ENCODE measurements at regions not wholly inside any gene's neighbourhood (a gene's known extent, or its start where the extent isn't known, plus 50 kb on each side); places are given as distances from the start of the nearest gene placed in this dataset.

GRCh38 chr13:91115776-91116175 lies 231.7 kb upstream of the MIR17HG start:
- ATAC-seq, result no peak
- no peak for DNase-seq (ENCODE audit: low spot score)

- DNase-seq (ENCODE audit: low spot score) (no peak), ATAC-seq (no peak)
These were observed 230.1 kb upstream of the MIR17HG start for GRCh38 chr13:91117351-91117750.

DNA sequence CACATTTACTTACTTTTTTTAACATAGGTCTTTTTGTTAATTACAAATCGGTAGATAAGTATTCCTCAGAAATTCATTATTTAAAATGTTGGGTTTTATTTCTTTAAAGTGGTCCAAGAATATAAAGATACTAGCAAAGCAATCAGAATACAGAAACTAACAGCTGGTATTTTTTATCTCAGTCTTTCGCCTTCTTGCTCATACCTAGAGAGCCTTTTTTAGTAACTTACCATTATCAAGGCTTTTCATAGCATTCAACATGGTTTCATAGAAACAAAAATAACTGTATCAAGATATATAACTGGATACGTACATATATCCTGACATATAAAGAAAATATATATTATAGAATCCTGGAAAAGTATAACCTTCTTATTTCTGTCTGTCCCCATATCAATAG lies 227.8 kb upstream of the MIR17HG start:
- ATAC-seq, result no peak
- no peak for DNase-seq (ENCODE audit: low spot score)

GRCh38 chr13:91122766-91123165 lies 224.7 kb upstream of the MIR17HG start:
- ATAC-seq (no peak), DNase-seq (ENCODE audit: low spot score) (no peak)

DNA sequence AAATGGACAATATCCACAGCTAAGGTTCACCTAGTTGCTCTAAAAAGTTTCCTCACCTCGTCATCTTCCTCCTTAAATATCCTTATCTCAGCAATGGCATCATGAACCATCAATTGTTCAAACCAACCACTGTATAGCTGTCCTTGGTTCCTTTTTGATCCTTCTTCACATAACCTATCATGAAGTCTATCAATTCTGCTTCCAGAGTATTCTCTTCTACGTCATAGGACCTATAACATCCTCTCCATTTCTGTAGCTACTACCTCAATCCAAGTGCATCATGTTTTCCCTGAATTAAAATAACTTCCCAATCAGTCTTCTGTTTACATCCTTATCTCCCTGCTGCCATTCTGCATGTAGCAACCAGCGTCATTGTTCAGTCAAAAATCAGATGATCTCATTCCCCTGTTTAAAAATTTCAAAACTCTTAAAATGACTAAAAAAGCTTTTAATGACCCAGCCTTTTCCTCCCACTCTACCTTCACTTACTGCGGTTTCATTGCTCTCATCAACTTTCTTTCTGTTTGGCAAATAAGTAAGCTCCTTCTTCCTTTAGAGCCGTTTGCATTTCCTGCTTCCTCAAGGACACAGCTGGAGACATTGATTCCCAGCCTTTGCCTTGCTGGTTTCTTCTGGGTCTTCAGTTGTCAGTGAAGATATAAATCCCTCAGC lies 223.9 kb upstream of the MIR17HG start:
- DNase-seq (ENCODE audit: low spot score), result no peak
- ATAC-seq, result no peak

GRCh38 chr13:91126806-91127205 lies 220.7 kb upstream of the MIR17HG start:
- ATAC-seq, result no peak
- DNase-seq (ENCODE audit: low spot score), result no peak

DNA sequence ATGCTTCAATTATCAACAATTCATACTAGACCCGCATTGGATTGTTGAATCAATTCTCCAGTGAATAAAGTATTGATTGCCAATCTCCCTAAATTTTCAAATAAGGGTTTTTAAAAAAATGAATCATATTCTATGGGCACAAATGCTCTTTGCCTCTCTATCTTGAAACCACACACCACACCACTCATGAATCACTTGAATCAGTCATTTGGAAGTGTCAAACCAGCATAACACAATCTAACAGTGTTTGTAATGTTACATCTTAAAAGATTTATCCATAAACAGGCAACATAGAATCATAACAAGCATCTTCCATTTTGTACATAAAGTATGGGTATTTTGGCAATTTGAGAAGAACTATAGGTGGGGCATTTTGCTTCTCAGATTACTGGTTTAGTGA lies 219.5 kb upstream of the MIR17HG start:
- DNase-seq (ENCODE audit: low spot score) (no peak), ATAC-seq (no peak)

DNA sequence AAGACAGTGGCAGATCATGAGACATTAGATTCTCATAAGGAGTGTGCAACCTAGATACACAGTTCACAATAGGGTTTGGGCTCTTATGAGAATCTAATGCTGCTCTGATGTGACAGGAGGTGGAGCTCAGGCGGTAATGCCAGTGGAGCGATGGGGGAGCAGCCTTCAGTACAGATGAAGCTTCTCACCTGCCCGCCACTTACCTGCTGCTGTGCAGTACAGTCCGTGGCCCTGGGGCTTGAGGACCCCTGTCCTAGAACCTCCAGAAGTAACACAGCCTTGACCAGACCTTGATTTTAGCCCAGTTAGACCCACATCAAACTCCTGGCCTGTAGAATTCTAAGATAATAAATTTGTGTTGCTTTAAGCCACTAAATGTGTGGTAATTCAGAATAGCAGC lies 215.1 kb upstream of the MIR17HG start:
- DNase-seq (ENCODE audit: low spot score) (no peak), ATAC-seq (no peak)

DNA sequence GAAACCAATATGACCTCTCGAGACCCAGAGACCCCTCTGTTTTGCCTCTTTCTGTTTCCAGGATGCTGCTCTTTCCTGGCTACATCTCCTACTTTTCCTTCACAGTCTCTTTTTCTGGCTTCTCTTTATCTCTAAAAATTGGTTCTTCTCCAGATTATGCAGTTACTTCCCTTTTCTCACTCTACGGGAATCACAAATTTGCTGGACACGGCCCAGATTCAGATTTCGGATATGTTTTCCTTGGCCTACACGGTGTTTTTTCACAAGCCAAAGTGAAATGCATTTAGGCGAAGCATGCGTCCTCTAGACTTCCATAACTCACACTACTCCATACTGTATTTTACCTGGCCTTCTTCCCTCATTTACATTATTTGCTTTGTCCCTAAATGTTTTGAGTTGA lies 214.7 kb upstream of the MIR17HG start:
- DNase-seq (ENCODE audit: low spot score) (no peak), ATAC-seq (no peak)

- ATAC-seq (peak; percentile 93), DNase-seq (ENCODE audit: low spot score) (peak; percentile 48)
These were observed 213.3 kb upstream of the MIR17HG start for GRCh38 chr13:91133941-91134802.

DNA sequence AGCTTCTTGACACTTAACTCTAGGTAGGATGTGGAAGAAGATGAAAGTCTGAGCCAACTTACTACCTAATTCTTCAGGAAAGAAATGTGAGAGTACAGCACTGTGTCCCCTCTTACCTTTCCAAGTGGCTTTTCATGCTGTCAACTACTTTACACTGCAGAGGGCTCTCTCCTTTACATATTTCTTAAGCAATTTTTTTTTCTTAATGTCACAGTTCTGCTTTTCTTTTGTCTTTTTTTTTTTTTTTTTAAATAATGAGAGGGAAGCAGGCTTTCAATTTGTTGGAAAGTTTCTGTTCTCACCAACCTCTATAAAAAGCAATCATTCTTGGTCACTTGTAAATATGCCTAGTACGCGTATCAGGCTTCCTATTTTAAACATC lies 212.7 kb upstream of the MIR17HG start:
- DNase-seq (ENCODE audit: low spot score) (no peak), ATAC-seq (no peak)

GRCh38 chr13:91135376-91135775 lies 212.1 kb upstream of the MIR17HG start:
- no peak for ATAC-seq
- DNase-seq (ENCODE audit: low spot score), result no peak

GRCh38 chr13:91135968-91136367 lies 211.5 kb upstream of the MIR17HG start:
- ATAC-seq (no peak), DNase-seq (ENCODE audit: low spot score) (no peak)

DNA sequence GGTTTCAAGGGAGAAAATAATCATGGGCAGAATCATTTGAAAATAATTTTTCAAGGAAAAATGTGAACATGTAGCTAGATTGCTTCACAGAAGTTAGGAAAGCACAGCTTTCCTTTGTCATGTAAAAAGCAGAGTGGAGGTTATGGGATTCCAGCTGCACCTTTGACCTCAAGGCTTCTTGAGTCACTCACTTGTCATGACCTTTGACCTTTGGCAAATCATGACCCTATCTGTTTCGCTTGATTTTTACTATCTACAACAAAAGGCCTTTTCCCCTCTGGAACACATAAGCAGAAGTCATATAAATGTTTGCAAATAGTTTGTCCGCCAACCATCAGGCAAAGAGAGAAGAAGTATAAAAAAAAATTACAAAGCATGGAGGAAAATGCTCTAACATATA lies 210.7 kb upstream of the MIR17HG start:
- ATAC-seq (no peak), DNase-seq (ENCODE audit: low spot score) (no peak)

DNA sequence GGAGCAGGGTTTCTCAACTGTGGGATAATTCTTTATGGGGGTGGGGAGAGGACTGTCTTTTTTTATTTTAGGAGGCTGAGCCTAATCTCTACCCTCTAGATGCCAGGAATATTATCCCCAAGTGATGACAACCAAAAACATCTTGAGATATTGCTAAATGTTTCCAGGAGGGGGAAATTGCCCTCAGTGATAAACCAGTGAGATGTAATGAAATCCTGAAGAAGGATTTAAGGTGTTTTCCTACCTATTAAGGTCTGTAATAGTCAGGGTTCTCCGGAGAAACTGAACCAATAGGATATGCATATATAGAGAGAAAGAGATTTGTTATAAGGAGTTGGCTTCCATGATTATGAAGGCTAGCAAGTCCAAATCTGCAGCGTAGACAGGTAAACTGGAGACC lies 208.3 kb upstream of the MIR17HG start:
- DNase-seq (ENCODE audit: low spot score), result no peak
- ATAC-seq, result no peak

DNA sequence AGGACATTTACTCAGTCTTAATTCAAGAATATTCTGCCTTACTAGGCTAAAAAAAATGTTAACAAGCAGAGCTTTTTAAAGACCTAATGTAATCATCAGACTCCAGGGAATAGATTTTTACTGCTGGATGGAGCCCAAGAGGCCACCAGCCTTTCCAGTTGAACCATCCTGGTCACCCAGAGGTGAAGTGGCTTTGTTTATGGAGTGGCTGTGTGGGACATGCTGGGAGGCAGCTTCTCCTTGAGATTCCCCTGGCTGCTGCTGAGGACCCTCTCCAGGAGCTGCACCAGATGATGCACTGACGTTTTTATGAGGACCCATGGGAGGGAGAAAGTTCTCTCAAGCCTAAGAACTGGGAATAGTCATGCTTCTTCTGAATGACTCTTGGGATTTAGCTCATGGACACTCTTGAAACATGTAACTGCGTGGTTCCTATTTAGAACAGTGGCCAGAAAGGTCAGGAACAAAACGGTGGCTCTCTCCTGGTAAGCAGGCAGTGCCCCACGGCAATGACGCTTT lies 205.9 kb upstream of the MIR17HG start:
- DNase-seq (ENCODE audit: low spot score) (no peak), ATAC-seq (no peak)

DNA sequence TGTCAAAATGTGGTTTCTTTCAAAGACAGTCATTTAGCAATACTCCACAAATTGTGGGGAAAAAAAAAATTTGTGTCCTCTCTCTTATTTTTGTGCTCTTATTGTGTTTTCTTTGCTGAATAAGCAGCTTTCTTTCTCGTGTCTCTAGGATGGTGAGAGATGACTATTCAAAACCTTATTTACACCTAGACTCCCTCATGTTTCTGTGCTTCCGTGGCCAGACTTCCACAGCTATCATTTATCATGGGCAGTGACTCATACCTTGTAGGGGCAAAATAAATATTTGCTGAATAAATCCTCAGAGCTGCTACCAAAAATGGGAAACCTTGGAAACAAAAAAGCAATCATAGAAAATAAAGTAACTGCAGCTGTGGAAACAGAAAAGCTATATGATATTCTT lies 204.9 kb upstream of the MIR17HG start:
- ATAC-seq (no peak), DNase-seq (ENCODE audit: low spot score) (no peak)

GRCh38 chr13:91144054-91144453 lies 203.4 kb upstream of the MIR17HG start:
- DNase-seq (ENCODE audit: low spot score) (no peak), ATAC-seq (peak; percentile 36)

DNA sequence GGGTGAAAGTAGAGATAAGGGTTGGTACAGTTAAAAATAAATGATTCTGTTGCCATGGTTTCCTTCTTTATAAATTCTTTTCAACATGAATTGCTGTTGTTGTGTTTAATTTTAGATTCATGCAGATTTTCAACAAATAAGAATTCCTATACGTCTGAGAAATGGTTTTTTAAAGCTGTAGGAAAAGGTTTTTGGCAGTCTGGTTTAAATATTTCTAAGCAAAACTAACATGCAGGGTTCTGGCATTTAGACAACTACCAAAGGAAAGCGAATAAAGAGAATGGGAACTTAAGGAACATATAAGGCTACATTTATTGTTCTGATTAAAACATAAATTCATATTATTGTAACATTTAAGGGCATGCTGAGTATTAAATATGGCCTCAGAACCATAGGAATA lies 203.0 kb upstream of the MIR17HG start:
- DNase-seq (ENCODE audit: low spot score), result no peak
- ATAC-seq, result no peak

DNA sequence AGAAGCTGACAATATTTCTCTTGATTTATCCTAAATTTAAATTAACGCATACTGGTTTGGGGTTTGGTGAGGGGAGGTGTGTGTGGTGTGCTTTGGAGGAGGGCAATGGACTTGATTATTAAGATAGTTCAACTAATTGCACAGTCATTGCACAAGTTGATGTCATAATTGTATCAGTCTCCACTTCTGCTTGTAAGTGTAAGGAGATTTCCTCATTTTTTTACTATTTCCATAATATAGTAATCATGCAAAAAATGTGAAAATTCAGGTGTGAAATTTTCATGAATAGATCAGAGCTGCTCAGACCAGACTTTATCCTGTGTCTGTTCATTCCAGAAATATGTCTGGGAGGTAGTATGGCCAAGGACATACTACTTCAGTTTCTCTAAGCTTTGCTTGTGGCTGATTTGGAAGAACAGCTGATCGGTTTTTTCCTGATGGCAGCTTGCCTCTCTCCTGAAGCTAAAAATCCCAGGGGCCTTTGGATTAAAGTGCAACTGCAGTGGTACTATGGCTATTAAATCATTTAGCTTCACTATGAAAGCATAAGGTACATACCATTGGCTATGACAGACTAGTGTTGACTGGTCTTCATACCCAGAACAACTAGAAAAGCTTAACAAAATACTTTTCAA lies 201.8 kb upstream of the MIR17HG start:
- ATAC-seq (no peak), DNase-seq (ENCODE audit: low spot score) (no peak)

DNA sequence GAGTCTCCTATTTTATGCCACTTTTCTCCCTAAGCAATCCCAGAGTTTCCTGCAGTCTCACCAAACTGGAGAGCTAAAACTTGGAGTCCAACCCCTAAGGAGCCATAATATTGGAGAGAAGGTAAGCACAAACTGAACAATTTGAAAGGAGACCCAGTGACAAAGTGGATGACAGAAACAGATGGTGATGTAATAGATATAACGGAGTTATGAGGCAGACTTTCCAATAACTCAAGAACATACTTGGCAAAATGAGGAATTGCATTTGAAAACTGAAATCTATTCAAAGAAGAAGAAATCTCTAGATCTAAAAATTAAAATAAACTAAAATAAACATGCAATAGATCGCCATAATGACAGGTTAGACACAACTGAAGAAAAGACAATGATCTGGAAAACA lies 200.9 kb upstream of the MIR17HG start:
- ATAC-seq, result no peak

GRCh38 chr13:91148098-91148497 lies 199.4 kb upstream of the MIR17HG start:
- no peak for ATAC-seq
- DNase-seq (ENCODE audit: low spot score), result no peak

More for the DNA sequence above, 200.9 kb upstream of the MIR17HG start:
- DNase-seq (ENCODE audit: low spot score), result no peak

Data from left lobe of liver (tissue), 2 donors.